HCT116 (cell line): ENCODE measurements at regions not wholly inside any gene's neighbourhood (a gene's known extent, or its start where the extent isn't known, plus 50 kb on each side); places are given as distances from the start of the nearest gene placed in this dataset.

Source experiments
- ATAC-seq: fragments of 200-7000 bp; cut with Tn5 transposase; 2 replicates; pipeline ENCODE4 v1.9.1; 2020; ENCODE audit warnings: mild to moderate bottlenecking, moderate library complexity
- BruUV-seq: library from RNA; stranded (reverse); fragments of 400-500 nt; replicated peaks from 2 replicates; lab custom pipeline; 2021; lab: Mats Ljungman, UMichigan
- CTCF ChIA-PET: fragments of 300-600 bp; sonication (Branson Sonifier 250); formaldehyde crosslinking; loops from one replicate; lab custom pipeline; 2021; ENCODE audit warnings: antibody characterized with exemption; lab: Charles Lee
- POLR2A ChIA-PET: fragments of 300-600, 350-600 bp; sonication (Branson Sonifier 250); formaldehyde crosslinking; loops from one replicate; lab custom pipeline; 2021; ENCODE audit warnings: antibody characterized with exemption; lab: Charles Lee
- RAD21 ChIA-PET, 2 experiments: fragments of 300-600 bp; sonication (Branson Sonifier 250); formaldehyde crosslinking; loops; one replicate each; lab custom pipeline; 2023; ENCODE audit warnings: low total read pairs in 2 of 2; ENCODE audit not compliant: uncharacterized antibody in 2 of 2, unreplicated experiment in 2 of 2, low non-redundant PET in 1 of 2; lab: Charles Lee
- DNase-seq: peaks from one replicate; pipeline ENCODE4 v3.0.0-alpha.2; 2010; ENCODE audit warnings: low read depth, low spot score
- H2AFZ ChIP-seq: fragments of 200-600 bp; shearing (Covaris generic), sonication (generic); 2 replicates; pipeline ENCODE4 v1.6.1; 2017; ENCODE audit warnings: low read depth, mixed run types, mixed read lengths, antibody characterized with exemption, low read length; ENCODE audit not compliant: poor library complexity, severe bottlenecking
- H3K27ac ChIP-seq: 2 replicates; pipeline ENCODE4 v1.5.1; 2012; ENCODE audit warnings: low read depth, low read length
- H3K27me3 ChIP-seq: fragments of 200-600 bp; sonication (generic); 2 replicates; pipeline ENCODE4 v1.6.1; 2016; ENCODE audit warnings: mixed run types, low read length, mixed read lengths; ENCODE audit not compliant: insufficient read depth
- H3K36me3 ChIP-seq, 2 experiments: fragments of 200-500 bp in 1 of 2; fragments of 200-600 bp in 1 of 2; sonication (Bioruptor generic) in 1 of 2; sonication (generic) in 1 of 2; 2 replicates each; pipeline versions ENCODE4 v1.5.1 to v1.6.1; 2014 to 2016; ENCODE audit warnings: low read length in 2 of 2, inconsistent platforms in 1 of 2, mixed read lengths in 1 of 2, mixed run types in 1 of 2; ENCODE audit not compliant: insufficient read depth in 2 of 2, control insufficient read depth in 1 of 2
- H3K4me1 ChIP-seq, 2 experiments: fragments of 200-600 bp in 1 of 2; sonication (generic) in 1 of 2; 2 replicates each; pipeline versions ENCODE4 v1.5.1 to v1.6.1; 2012 to 2017; ENCODE audit warnings: low read length in 2 of 2, inconsistent platforms in 1 of 2, mild to moderate bottlenecking in 1 of 2, mixed read lengths in 1 of 2, mixed run types in 1 of 2, moderate library complexity in 1 of 2; ENCODE audit not compliant: insufficient read depth in 2 of 2, control insufficient read depth in 1 of 2
- H3K4me2 ChIP-seq: fragments of 200-600 bp; sonication (generic); 2 replicates; pipeline ENCODE4 v1.6.1; 2017; ENCODE audit warnings: mixed run types, low read length, mixed read lengths
- H3K4me3 ChIP-seq, 2 experiments: fragments of 200-600 bp in 1 of 2; sonication (generic) in 1 of 2; replicated peaks in 1 of 2; 2 replicates each; pipeline ENCODE4 v1.5.1; 2011 to 2016; ENCODE audit warnings: low read length in 2 of 2, control low read depth in 1 of 2, low read depth in 1 of 2, mild to moderate bottlenecking in 1 of 2, mixed read lengths in 1 of 2, mixed run types in 1 of 2
- H3K79me2 ChIP-seq: fragments of 200-600 bp; sonication (generic); 2 replicates; pipeline ENCODE4 v1.6.1; 2017; ENCODE audit warnings: mild to moderate bottlenecking, mixed run types, low read length, moderate library complexity, mixed read lengths; ENCODE audit not compliant: insufficient read depth
- H3K9ac ChIP-seq: fragments of 200-600 bp; sonication (generic); 2 replicates; pipeline ENCODE4 v1.6.1; 2016; ENCODE audit warnings: low read length, mixed read lengths
- H3K9me2 ChIP-seq: fragments of 200-600 bp; sonication (generic), shearing (Covaris generic); 2 replicates; pipeline ENCODE4 v1.6.1; 2017; ENCODE audit warnings: mixed run types, mild to moderate bottlenecking, moderate library complexity; ENCODE audit not compliant: insufficient read depth
- H3K9me3 ChIP-seq, 2 experiments: fragments of 200-500 bp in 1 of 2; fragments of 200-600 bp in 1 of 2; sonication (Bioruptor generic) in 1 of 2; sonication (generic) in 1 of 2; 2 replicates each; pipeline ENCODE4 v1.6.1; 2014 to 2017; ENCODE audit warnings: low read length in 2 of 2, mixed read lengths in 2 of 2, inconsistent platforms in 1 of 2, low read depth in 1 of 2, mild to moderate bottlenecking in 1 of 2, mixed run types in 1 of 2, moderate library complexity in 1 of 2; ENCODE audit not compliant: control insufficient read depth in 1 of 2, insufficient read depth in 1 of 2
- H4K20me1 ChIP-seq: fragments of 200-600 bp; sonication (generic), shearing (Covaris generic); 2 replicates; pipeline ENCODE4 v1.6.1; 2017; ENCODE audit warnings: mixed run types, mild to moderate bottlenecking, moderate library complexity; ENCODE audit not compliant: insufficient read depth
- ATF3 ChIP-seq: IDR thresholded peaks from 2 replicates; pipeline ENCODE4 v1.6.1; 2012
- CBX3 ChIP-seq: IDR thresholded peaks from 2 replicates; pipeline ENCODE4 v1.6.1; 2012; ENCODE audit warnings: low read depth
- CEBPB ChIP-seq: IDR thresholded peaks from 2 replicates; pipeline ENCODE4 v1.6.1; 2012; ENCODE audit warnings: low read depth
- CTCF ChIP-seq, 3 experiments: fragments of 200-600 bp in 1 of 3; sonication (generic) in 1 of 3; IDR thresholded peaks in 2 of 3; conservative IDR thresholded peaks in 1 of 3; 2 replicates each; pipeline ENCODE4 v1.5.1; 2012 to 2017; ENCODE audit warnings: low read depth in 2 of 3, low read length in 2 of 3, antibody characterized with exemption in 1 of 3, borderline replicate concordance in 1 of 3, control low read depth in 1 of 3, mild to moderate bottlenecking in 1 of 3, mixed read lengths in 1 of 3, mixed run types in 1 of 3, moderate library complexity in 1 of 3; ENCODE audit not compliant: insufficient read depth in 1 of 3
- EGR1 ChIP-seq: IDR thresholded peaks from 2 replicates; pipeline ENCODE4 v1.6.1; 2012; ENCODE audit warnings: low read depth
- EZH2 ChIP-seq: fragments of 200-600 bp; sonication (generic); IDR thresholded peaks from 2 replicates; pipeline ENCODE4 v1.6.1; 2017; ENCODE audit warnings: antibody characterized with exemption, mixed run types
- EZH2phosphoT487 ChIP-seq: fragments of 200-600 bp; IDR thresholded peaks from 2 replicates; pipeline ENCODE4 v1.6.1; 2018; ENCODE audit warnings: antibody characterized with exemption, borderline replicate concordance
- JUND ChIP-seq: IDR thresholded peaks from 2 replicates; pipeline ENCODE4 v1.6.1; 2012
- MAX ChIP-seq: IDR thresholded peaks from 2 replicates; pipeline ENCODE4 v1.6.1; 2012
- SP1 ChIP-seq: IDR thresholded peaks from 2 replicates; pipeline ENCODE4 v1.6.1; 2012; ENCODE audit warnings: low read depth
- SRF ChIP-seq: IDR thresholded peaks from 2 replicates; pipeline ENCODE4 v1.6.1; 2012; ENCODE audit warnings: low read depth
- ZBTB33 ChIP-seq: IDR thresholded peaks from 2 replicates; pipeline ENCODE4 v1.6.1; 2011; ENCODE audit warnings: mild to moderate bottlenecking, low read length, moderate library complexity; ENCODE audit not compliant: insufficient replicate concordance; ENCODE audit errors: extremely low read depth
- ZFX ChIP-seq: fragments of 450-650 bp; IDR thresholded peaks from 2 replicates; pipeline ENCODE4 v1.6.1; 2017
- ZNF274 ChIP-seq: fragments of 200-500 bp; sonication (Bioruptor generic); IDR thresholded peaks from 2 replicates; pipeline ENCODE4 v1.6.1; 2014; ENCODE audit warnings: mild to moderate bottlenecking, low read depth, low read length, inconsistent platforms
- intact Hi-C: fragments of 100-400 bp; cut with micrococcal nuclease; formaldehyde crosslinking; loops from 2 replicates; pipeline ENCODE4 v1.10.0; 2022

- no peak overlapping the region for H3K27ac ChIP-seq
- no peak overlapping the region for H2AFZ ChIP-seq
- no peaks in the 10 kb centered on the region for H3K9me3 ChIP-seq
- ChIA-PET RAD21 (no interaction called here), POLR2A (no interaction called here), CTCF (no interaction called here)
- ATAC-seq = no peak
- BruUV-seq = no TSS peak
- H3K4me1 ChIP-seq = no peaks in the 10 kb centered on the region
- no peak for DNase-seq
- H4K20me1 ChIP-seq = no peaks in the 10 kb centered on the region
- no peak overlapping the region for H3K9ac ChIP-seq
- no peaks in the 10 kb centered on the region for H3K27me3 ChIP-seq
- H3K36me3 ChIP-seq = no peaks in the 10 kb centered on the region
- no peaks in the 10 kb centered on the region for H3K9me2 ChIP-seq
- no peak overlapping the region for H3K4me2 ChIP-seq
- intact Hi-C loops = no loop called here
- H3K79me2 ChIP-seq = no peaks in the 10 kb centered on the region
- no peak for TF ChIP-seq EZH2phosphoT487
- no peak for TF ChIP-seq CEBPB
- TF ChIP-seq ZBTB33 = no peak
- TF ChIP-seq EGR1 = no peak
- TF ChIP-seq CTCF (IDR thresholded peaks at IDR 0.05 in 2 of 3, conservative IDR thresholded peaks at IDR 0.05 in 1 of 3; ENCODE audit: borderline replicate concordance in 1 of 3, insufficient read depth in 1 of 3, low read depth in 2 of 3, low read length in 2 of 3) = no peak
- TF ChIP-seq MAX = no peak
- TF ChIP-seq EZH2 = no peak
- TF ChIP-seq ZNF274 = no peak
- no peak for TF ChIP-seq ATF3
- TF ChIP-seq SRF = no peak
- TF ChIP-seq SP1 = no peak
- TF ChIP-seq CBX3 = no peak
- TF ChIP-seq JUND = no peak
- TF ChIP-seq ZFX = no peak
- H3K4me3 ChIP-seq = no peak overlapping the region
Observed at GRCh38 chr19:32252333-32252669, 93.1 kb upstream of the ZNF507 start.
